ENCODE measurements at regions not wholly inside any gene's neighbourhood (a gene's known extent, or its start where the extent isn't known, plus 50 kb on each side); places are given as distances from the start of the nearest gene placed in this dataset.

GRCh38 chr16:66156538-66156937, 210.0 kb upstream of the CDH5 start:
- TF ChIP-seq GABPB1 (CRISPR knock-in tag; IDR thresholded peaks at IDR 0.05) (no peak), GTF2I (CRISPR knock-in tag; conservative IDR thresholded peaks at IDR 0.05) (no peak), ZNF317 (CRISPR knock-in tag; IDR thresholded peaks at IDR 0.05; ENCODE audit: borderline replicate concordance, low read depth) (no peak), CDX4 (CRISPR knock-in tag; IDR thresholded peaks at IDR 0.05; ENCODE audit: borderline replicate concordance) (no peak), AFF4 (CRISPR knock-in tag; IDR thresholded peaks at IDR 0.05; ENCODE audit: borderline replicate concordance) (no peak), ARID4B (CRISPR knock-in tag; IDR thresholded peaks at IDR 0.05; ENCODE audit: borderline replicate concordance) (no peak), GRHL2 (CRISPR knock-in tag; IDR thresholded peaks at IDR 0.05; ENCODE audit: insufficient replicate concordance, severe bottlenecking) (no peak), PREB (CRISPR knock-in tag; IDR thresholded peaks at IDR 0.05; ENCODE audit: borderline replicate concordance) (no peak), SP1 (CRISPR knock-in tag; conservative IDR thresholded peaks at IDR 0.05) (no peak), SOX15 (CRISPR knock-in tag; IDR thresholded peaks at IDR 0.05) (no peak), NR1H2 (CRISPR knock-in tag; IDR thresholded peaks at IDR 0.05) (no peak), NFE2L1 (CRISPR knock-in tag; IDR thresholded peaks at IDR 0.05) (no peak), ZBTB21 (CRISPR knock-in tag; IDR thresholded peaks at IDR 0.05; ENCODE audit: borderline replicate concordance) (no peak), ZNF532 (CRISPR knock-in tag; IDR thresholded peaks at IDR 0.05; ENCODE audit: borderline replicate concordance) (no peak), ZNF219 (CRISPR knock-in tag; IDR thresholded peaks at IDR 0.05; ENCODE audit: borderline replicate concordance) (no peak), ATF1 (CRISPR knock-in tag; IDR thresholded peaks at IDR 0.05) (no peak)
- Mint-ChIP-seq H3K4me1 (peaks cover 7% of the 10 kb centered on the region; the same call in 1 of the 2 replicates), H3K36me3 (no peaks in the 10 kb centered on the region), H3K4me3 (no peak overlapping the region), H3K27ac (no peak overlapping the region), H3K27me3 (ENCODE audit: low read depth) (peaks cover 6% of the 10 kb centered on the region), H3K9me3 (peaks cover 4% of the 10 kb centered on the region)
- ChIA-PET CTCF (no interaction called here), POLR2A (no interaction called here)
- no peak for ATAC-seq
- no peak for DNase-seq (ENCODE audit: low spot score)

Data from WTC11 (cell line).